Glomerular visceral epithelial cell (primary cell): ENCODE measurements at regions not wholly inside any gene's neighbourhood (a gene's known extent, or its start where the extent isn't known, plus 50 kb on each side); places are given as distances from the start of the nearest gene placed in this dataset.
"Not testable (repeated sequence)": the region's sequence is repeated elsewhere in the genome, so short reads cannot be mapped to it uniquely, and the experiment has no call there.

ENCODE experiments used
- DNase-seq: peaks from one replicate; pipeline ENCODE4 v3.0.0-alpha.2; 2016; ENCODE audit errors: extremely low spot score

DNA sequence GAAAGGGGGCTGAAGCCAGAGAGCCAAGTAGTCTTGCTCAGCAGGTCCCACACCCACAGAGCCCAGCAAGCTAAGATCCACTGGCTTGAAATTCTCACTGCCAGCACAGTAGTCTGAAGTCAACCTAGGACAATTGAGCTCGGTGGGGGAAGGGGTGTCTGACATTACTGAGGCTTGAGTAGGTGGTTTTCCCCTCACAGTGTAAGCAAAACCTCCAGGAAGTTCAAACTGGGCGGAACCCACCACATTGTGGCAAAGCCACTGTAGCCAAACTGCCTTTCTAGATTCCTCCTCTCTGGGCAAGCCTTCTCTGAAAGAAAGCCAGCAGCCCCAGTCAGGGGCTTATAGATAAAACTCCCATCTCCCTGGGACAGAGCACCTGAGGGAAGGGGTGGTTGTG, 630.9 kb upstream of the ITGA1 start:
- DNase-seq = not testable (repeated sequence)

DNA sequence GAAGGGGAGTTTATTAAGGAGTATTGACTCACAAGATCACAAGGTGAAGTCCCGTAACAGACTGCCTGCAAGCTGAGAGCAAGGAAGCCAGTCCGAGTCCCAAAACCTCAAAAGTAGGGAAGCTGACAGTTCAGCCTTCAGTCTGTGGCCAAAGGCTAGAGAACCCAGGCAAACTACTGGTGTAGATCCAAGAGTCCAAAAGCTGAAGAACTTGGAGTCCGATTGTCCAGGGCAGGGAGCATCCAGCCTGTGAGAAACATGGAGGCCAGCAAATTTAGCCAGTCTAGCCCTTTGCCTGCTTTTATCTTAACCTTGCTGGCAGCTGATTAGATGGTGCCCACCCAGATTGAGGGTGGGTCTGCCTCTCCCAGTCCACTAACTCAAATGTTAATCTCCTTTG, 621.9 kb upstream of the ITGA1 start:
- not testable (repeated sequence) for DNase-seq

DNA sequence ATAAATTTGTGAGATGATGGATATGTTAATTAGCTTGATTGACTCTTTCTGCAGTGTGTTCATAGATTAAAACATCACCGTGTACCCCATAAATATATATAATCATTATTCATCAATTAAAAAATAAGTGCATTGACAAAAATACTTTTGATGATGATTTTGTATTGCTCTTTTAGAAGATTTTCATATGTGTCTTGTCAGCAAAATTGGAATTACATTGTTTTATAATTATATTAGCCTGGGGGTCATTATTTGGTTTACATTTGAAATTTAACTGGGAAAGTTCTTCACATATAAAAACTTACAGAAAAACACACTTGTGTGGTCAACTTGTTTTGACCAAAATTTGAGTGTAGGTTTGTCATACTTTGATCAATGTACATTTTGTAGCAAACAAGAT, 614.6 kb upstream of the ITGA1 start:
- DNase-seq = no peak

DNA sequence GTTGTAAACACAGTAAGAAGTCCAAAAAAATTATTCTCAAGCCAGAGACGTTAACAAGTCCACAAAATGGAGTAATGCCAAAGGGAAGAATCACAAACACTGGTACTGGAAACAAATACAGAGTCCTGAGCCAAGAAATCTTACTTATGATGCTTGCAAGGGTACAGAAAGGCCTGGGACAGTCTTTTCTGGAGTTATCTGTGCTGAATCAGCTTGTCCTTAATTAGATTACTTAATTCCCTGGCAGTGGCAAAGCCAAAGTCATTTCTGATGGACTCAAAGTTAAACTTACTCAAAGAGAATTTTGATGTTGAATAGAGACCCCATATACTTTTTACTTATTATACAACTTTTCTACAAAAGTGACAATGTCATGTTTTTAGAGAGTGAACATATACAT, 610.5 kb upstream of the ITGA1 start:
- no peak for DNase-seq

DNA sequence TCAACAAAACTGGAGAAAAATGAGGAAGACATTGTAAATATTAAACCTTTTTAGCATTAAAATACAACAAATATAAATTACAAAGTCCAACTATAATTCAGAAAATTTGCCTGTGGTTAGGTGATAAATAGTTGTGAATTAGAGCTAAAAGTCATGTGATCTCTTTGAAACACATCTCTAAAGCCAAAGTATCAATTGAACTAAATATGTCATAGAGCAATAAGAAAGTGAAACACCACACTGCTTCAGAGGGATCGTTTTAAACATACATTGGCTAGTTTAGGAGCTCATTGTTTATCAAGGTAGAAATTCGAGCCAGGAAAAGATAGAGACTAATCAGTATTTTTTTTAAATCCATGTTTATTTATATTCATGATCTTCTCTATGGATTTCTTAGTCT, 606.3 kb upstream of the ITGA1 start:
- no peak for DNase-seq

DNA sequence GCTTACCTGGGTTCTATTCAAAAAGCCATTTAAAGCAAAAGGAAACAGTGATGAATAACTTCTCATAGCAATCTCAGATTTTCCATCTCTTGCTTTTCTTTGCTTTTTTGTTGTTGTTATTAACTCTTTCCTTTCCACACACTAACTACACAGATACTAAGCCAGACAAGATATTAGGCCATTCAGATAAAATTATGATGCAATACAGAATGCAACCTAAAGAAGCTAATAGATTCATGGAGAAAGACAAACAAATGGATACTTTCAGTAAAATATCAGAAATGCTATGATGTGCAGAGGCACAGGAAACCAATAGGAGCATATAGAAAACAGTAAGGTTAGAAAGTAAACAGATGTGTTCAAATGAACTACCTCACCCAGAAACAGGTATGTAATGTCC, 597.0 kb upstream of the ITGA1 start:
- DNase-seq = no peak

DNA sequence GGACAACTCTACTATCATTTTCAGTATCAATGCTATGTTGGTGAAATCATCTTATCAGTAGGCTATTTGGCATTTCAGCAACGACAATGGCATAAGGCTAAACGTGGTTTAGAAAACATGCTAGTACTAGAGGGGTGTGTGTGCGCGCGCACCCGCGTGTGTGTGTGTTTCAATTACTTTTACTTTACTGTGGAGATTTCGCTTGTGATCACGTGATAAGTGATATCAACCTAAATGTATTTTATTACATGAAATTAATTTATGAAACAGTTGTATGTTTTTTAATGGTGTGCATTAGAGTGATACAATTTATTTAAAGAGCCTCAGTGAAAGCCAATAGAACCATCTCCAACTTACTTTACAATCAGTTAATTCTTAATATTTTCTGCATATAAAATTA, 587.9 kb upstream of the ITGA1 start:
- DNase-seq = no peak

DNA sequence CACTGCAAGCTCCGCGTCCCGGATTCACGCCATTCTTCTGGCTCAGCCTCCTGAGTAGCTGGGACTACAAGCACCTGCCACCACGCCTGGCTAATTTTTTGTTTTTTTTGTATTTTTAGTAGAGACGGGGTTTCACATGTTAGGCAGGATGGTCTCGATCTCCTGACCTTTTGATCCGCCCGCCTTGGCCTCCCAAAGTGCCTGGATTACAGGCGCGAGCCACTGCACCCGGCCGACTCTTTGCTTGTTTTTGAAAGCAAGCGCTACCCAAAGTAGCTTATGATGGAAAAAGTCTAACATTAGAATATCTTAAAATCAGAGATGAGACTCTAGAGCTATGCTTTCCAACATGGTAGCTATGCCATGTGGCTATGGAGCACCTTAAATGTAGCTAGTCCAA, 585.5 kb upstream of the ITGA1 start:
- no peak for DNase-seq

DNA sequence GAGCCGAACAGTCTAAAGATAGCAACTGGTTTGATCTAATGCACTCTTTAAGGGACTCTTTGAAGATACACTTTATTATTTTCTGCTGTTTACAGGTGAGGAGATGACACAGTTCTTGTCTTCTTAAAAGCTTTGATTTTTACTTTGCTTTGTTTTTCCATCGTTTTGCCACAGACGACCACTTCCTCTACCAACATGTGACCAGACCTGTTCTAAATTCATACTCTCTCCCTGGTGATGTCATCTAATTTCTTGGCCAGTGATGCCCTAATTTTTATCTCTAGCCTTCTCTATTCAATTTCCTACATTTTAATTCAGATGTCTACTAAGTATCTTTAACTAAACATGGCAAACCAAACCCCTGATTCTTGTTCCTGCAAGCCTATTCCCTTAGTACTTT, 583.4 kb upstream of the ITGA1 start:
- DNase-seq = no peak
